Mesendoderm (in vitro differentiated cells): ENCODE measurements at regions not wholly inside any gene's neighbourhood (a gene's known extent, or its start where the extent isn't known, plus 50 kb on each side); places are given as distances from the start of the nearest gene placed in this dataset.

Source experiments
- DNase-seq: peaks from one replicate; pipeline ENCODE4 v3.0.0; 2013
- H2AK5ac ChIP-seq: 2 replicates; pipeline ENCODE4 v1.6.1; 2013; ENCODE audit warnings: low read length, inconsistent platforms
- H2BK120ac ChIP-seq: 2 replicates; pipeline ENCODE4 v1.6.1; 2013; ENCODE audit warnings: low read depth, mild to moderate bottlenecking, low read length, moderate library complexity, mixed read lengths
- H2BK15ac ChIP-seq: replicated peaks from 2 replicates; pipeline ENCODE4 v1.6.1; 2013; ENCODE audit warnings: low read depth, mild to moderate bottlenecking, moderate library complexity
- H2BK5ac ChIP-seq: 2 replicates; pipeline ENCODE4 v1.6.1; 2013; ENCODE audit warnings: low read length, inconsistent platforms
- H3K18ac ChIP-seq: 2 replicates; pipeline ENCODE4 v1.6.1; 2013; ENCODE audit warnings: mild to moderate bottlenecking, low read length, mixed read lengths
- H3K23ac ChIP-seq: one replicate; pipeline ENCODE4 v1.6.1; 2013; ENCODE audit warnings: low read length
- H3K27ac ChIP-seq: 2 replicates; pipeline ENCODE4 v1.5.1; 2013; ENCODE audit warnings: low read depth, mild to moderate bottlenecking, inconsistent platforms, low read length, moderate library complexity
- H3K27me3 ChIP-seq: 2 replicates; pipeline ENCODE4 v1.6.1; 2013; ENCODE audit warnings: low read length, control low read depth, mild to moderate bottlenecking, inconsistent platforms; ENCODE audit not compliant: insufficient read depth, poor library complexity
- H3K36me3 ChIP-seq: 2 replicates; pipeline ENCODE4 v1.6.1; 2013; ENCODE audit warnings: low read length, inconsistent platforms; ENCODE audit not compliant: control insufficient read depth, insufficient read depth
- H3K4ac ChIP-seq: one replicate; pipeline ENCODE4 v1.6.1; 2013; ENCODE audit warnings: low read depth, mild to moderate bottlenecking, low read length, moderate library complexity
- H3K4me1 ChIP-seq: 2 replicates; pipeline ENCODE4 v1.6.1; 2013; ENCODE audit warnings: low read depth, low read length, inconsistent platforms; ENCODE audit not compliant: control insufficient read depth
- H3K4me2 ChIP-seq: 2 replicates; pipeline ENCODE4 v1.6.1; 2013; ENCODE audit warnings: low read length
- H3K4me3 ChIP-seq: 2 replicates; pipeline ENCODE4 v1.5.1; 2013; ENCODE audit warnings: mild to moderate bottlenecking, low read length
- H3K56ac ChIP-seq: one replicate; pipeline ENCODE4 v1.6.1; 2013; ENCODE audit warnings: low read length
- H3K79me1 ChIP-seq: 2 replicates; pipeline ENCODE4 v1.6.1; 2013; ENCODE audit warnings: low read length, inconsistent platforms
- H3K79me2 ChIP-seq: 2 replicates; pipeline ENCODE4 v1.6.1; 2013; ENCODE audit warnings: mild to moderate bottlenecking, low read length; ENCODE audit not compliant: control insufficient read depth, insufficient read depth
- H3K9ac ChIP-seq: 2 replicates; pipeline ENCODE4 v1.6.1; 2013; ENCODE audit warnings: low read length, inconsistent platforms
- H4K5ac ChIP-seq: one replicate; pipeline ENCODE4 v1.6.1; 2013; ENCODE audit warnings: low read length
- H4K8ac ChIP-seq: one replicate; pipeline ENCODE4 v1.6.1; 2013; ENCODE audit warnings: low read depth, mild to moderate bottlenecking, control low read depth, low read length, moderate library complexity
- WGBS: extraction: QIAGEN DNeasy Blood & Tissue Kit; methylation state at CpG from one replicate; pipeline ENCODE4 v1.1.7; 2013; ENCODE audit warnings: low lambda C conversion rate, missing lambda C conversion rate; ENCODE audit not compliant: insufficient coverage; ENCODE audit errors: extremely low coverage; 5-methylcytosine and 5-hydroxymethylcytosine counted together

GRCh38 chr21:43323244-43324005 is 103.5 kb downstream of the SIK1 start:
- no peak overlapping the region for H2BK120ac ChIP-seq
- H3K79me2 ChIP-seq, result no peaks in the 10 kb centered on the region

GRCh38 chr21:43322805-43323204 is 104.1 kb downstream of the SIK1 start:
- no peak overlapping the region for H4K8ac ChIP-seq
- H3K56ac ChIP-seq, result no peak overlapping the region
- H2BK15ac ChIP-seq, result no peak overlapping the region
- H2BK5ac ChIP-seq, result no peak overlapping the region
- H3K27me3 ChIP-seq, result no peaks in the 10 kb centered on the region
- no peak overlapping the region for H3K27ac ChIP-seq
- H3K4me2 ChIP-seq, result no peak overlapping the region
- H4K5ac ChIP-seq, result no peak overlapping the region
- H3K4ac ChIP-seq, result no peak overlapping the region
- no peaks in the 10 kb centered on the region for H3K4me1 ChIP-seq
- no peaks in the 10 kb centered on the region for H3K79me1 ChIP-seq
- no peak overlapping the region for H3K18ac ChIP-seq
- WGBS, result no CpG with 5 or more reads among the region's 8 CpGs
- H3K9ac ChIP-seq, result no peak overlapping the region
- no peak overlapping the region for H2BK120ac ChIP-seq
- no peak overlapping the region for H3K23ac ChIP-seq
- no peak overlapping the region for H2AK5ac ChIP-seq
- no peak for DNase-seq
- H3K4me3 ChIP-seq, result no peak overlapping the region
- no peaks in the 10 kb centered on the region for H3K79me2 ChIP-seq
- no peaks in the 10 kb centered on the region for H3K36me3 ChIP-seq

More at GRCh38 chr21:43323244-43324005, 103.5 kb downstream of the SIK1 start:
- Histone ChIP-seq H3K27ac (no peak overlapping the region), H3K4me2 (no peak overlapping the region), H2BK15ac (no peak overlapping the region), H3K79me1 (no peaks in the 10 kb centered on the region), H2BK5ac (no peak overlapping the region), H3K27me3 (no peaks in the 10 kb centered on the region), H3K4me3 (no peak overlapping the region), H3K9ac (no peak overlapping the region), H4K8ac (no peak overlapping the region), H3K23ac (no peak overlapping the region), H4K5ac (no peak overlapping the region), H2AK5ac (no peak overlapping the region), H3K56ac (no peak overlapping the region), H3K4ac (no peak overlapping the region), H3K4me1 (no peaks in the 10 kb centered on the region), H3K18ac (no peak overlapping the region), H3K36me3 (no peaks in the 10 kb centered on the region)
- no CpG with 5 or more reads among the region's 23 CpGs for WGBS
- DNase-seq, result no peak

GRCh38 chr21:43322311-43322710 is 104.6 kb downstream of the SIK1 start:
- Histone ChIP-seq H2BK15ac (no peak overlapping the region), H3K23ac (no peak overlapping the region), H3K56ac (no peak overlapping the region), H3K9ac (no peak overlapping the region), H3K4me1 (no peaks in the 10 kb centered on the region), H3K79me2 (no peaks in the 10 kb centered on the region), H4K8ac (no peak overlapping the region), H3K27ac (no peak overlapping the region), H3K18ac (no peak overlapping the region), H2AK5ac (no peak overlapping the region), H3K27me3 (no peaks in the 10 kb centered on the region), H3K4ac (no peak overlapping the region), H3K4me3 (no peak overlapping the region), H3K79me1 (no peaks in the 10 kb centered on the region), H4K5ac (no peak overlapping the region), H3K4me2 (no peak overlapping the region), H3K36me3 (no peaks in the 10 kb centered on the region), H2BK120ac (no peak overlapping the region), H2BK5ac (no peak overlapping the region)
- no peak for DNase-seq
- WGBS, result no CpG with 5 or more reads among the region's 17 CpGs

- Histone ChIP-seq H3K79me1 (no peaks in the 10 kb centered on the region), H2BK120ac (no peak overlapping the region), H4K8ac (no peak overlapping the region), H4K5ac (no peak overlapping the region), H3K4me3 (no peak overlapping the region), H3K79me2 (no peaks in the 10 kb centered on the region), H3K4me2 (no peak overlapping the region), H3K4ac (no peak overlapping the region), H2AK5ac (no peak overlapping the region), H3K4me1 (no peaks in the 10 kb centered on the region), H2BK5ac (no peak overlapping the region), H2BK15ac (no peak overlapping the region), H3K56ac (no peak overlapping the region), H3K27me3 (no peaks in the 10 kb centered on the region), H3K36me3 (no peaks in the 10 kb centered on the region), H3K9ac (no peak overlapping the region), H3K27ac (no peak overlapping the region), H3K18ac (no peak overlapping the region), H3K23ac (no peak overlapping the region)
- no CpG with 5 or more reads among the region's 9 CpGs for WGBS
- no peak for DNase-seq
Observed at GRCh38 chr21:43321611-43322010, 105.3 kb downstream of the SIK1 start.

GRCh38 chr21:43321111-43321510 is 105.8 kb downstream of the SIK1 start:
- Histone ChIP-seq H3K27me3 (no peaks in the 10 kb centered on the region), H3K23ac (no peak overlapping the region), H2BK120ac (no peak overlapping the region), H4K5ac (no peak overlapping the region), H4K8ac (no peak overlapping the region), H3K56ac (no peak overlapping the region), H2AK5ac (no peak overlapping the region), H3K27ac (no peak overlapping the region), H3K4me3 (no peak overlapping the region), H3K4me2 (no peak overlapping the region), H3K4me1 (no peaks in the 10 kb centered on the region), H2BK5ac (no peak overlapping the region), H3K79me2 (no peaks in the 10 kb centered on the region), H3K4ac (no peak overlapping the region), H3K9ac (no peak overlapping the region), H3K36me3 (no peaks in the 10 kb centered on the region), H2BK15ac (no peak overlapping the region), H3K79me1 (no peaks in the 10 kb centered on the region), H3K18ac (no peak overlapping the region)
- no CpG with 5 or more reads among the region's 5 CpGs for WGBS
- no peak for DNase-seq

DNA sequence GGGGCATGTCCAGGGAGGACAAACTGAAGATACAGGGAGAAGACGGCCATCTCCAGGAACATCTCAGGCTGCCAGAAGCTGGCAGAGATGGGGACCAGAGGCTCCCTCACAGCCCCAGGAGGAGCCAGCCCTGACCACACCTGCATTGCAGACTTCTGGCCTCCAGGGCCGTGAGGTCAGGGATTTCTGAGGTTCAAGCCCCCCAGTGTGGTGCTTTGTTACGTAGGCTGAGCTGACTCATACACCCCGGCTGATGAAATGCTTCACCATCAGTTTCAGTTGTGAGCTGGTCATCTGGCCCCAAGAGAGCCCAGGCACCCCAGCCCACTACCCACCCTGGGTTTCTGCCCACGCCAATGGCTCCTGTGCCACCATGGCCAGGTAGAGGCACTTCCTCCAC is 106.4 kb downstream of the SIK1 start:
- H3K79me2 ChIP-seq, result no peaks in the 10 kb centered on the region
- H3K4me3 ChIP-seq, result no peak overlapping the region
- H3K27ac ChIP-seq, result no peak overlapping the region
- no peak overlapping the region for H3K18ac ChIP-seq
- no peak overlapping the region for H2AK5ac ChIP-seq
- no peaks in the 10 kb centered on the region for H3K79me1 ChIP-seq
- H3K27me3 ChIP-seq, result no peaks in the 10 kb centered on the region
- no peaks in the 10 kb centered on the region for H3K36me3 ChIP-seq
- no peak overlapping the region for H2BK120ac ChIP-seq
- no peak overlapping the region for H3K23ac ChIP-seq
- H3K4ac ChIP-seq, result no peak overlapping the region
- H4K8ac ChIP-seq, result no peak overlapping the region
- H3K56ac ChIP-seq, result no peak overlapping the region
- H4K5ac ChIP-seq, result no peak overlapping the region
- no peak overlapping the region for H3K9ac ChIP-seq
- WGBS, result no CpG with 5 or more reads among the region's 5 CpGs
- H2BK15ac ChIP-seq, result no peak overlapping the region
- H2BK5ac ChIP-seq, result no peak overlapping the region
- H3K4me1 ChIP-seq, result no peaks in the 10 kb centered on the region
- no peak overlapping the region for H3K4me2 ChIP-seq
- DNase-seq, result no peak
